A673 (cell line): ENCODE measurements at regions not wholly inside any gene's neighbourhood (a gene's known extent, or its start where the extent isn't known, plus 50 kb on each side); places are given as distances from the start of the nearest gene placed in this dataset.

ENCODE experiments used
- BruUV-seq: library from RNA; stranded (reverse); fragments of 400-500 nt; replicated peaks from 2 replicates; lab custom pipeline; 2021; lab: Mats Ljungman, UMichigan
- CTCF ChIA-PET: fragments of 300-600 bp; sonication (Branson Sonifier 250); formaldehyde crosslinking; loops from one replicate; lab custom pipeline; 2022; ENCODE audit warnings: antibody characterized with exemption; lab: Charles Lee
- POLR2A ChIA-PET: fragments of 300-600 bp; sonication (Branson Sonifier 250); formaldehyde crosslinking; loops from one replicate; lab custom pipeline; 2022; ENCODE audit warnings: antibody characterized with exemption; ENCODE audit not compliant: low non-redundant PET; lab: Charles Lee
- DNase-seq: peaks from one replicate; pipeline ENCODE4 v3.0.0-alpha.2; 2015; ENCODE audit warnings: low spot score
- H3K27ac ChIP-seq: fragments of 200-600 bp; sonication (generic); 2 replicates; pipeline ENCODE4 v1.5.1; 2016; ENCODE audit warnings: mixed run types, low read depth, mild to moderate bottlenecking, mixed read lengths, antibody characterized with exemption, low read length; ENCODE audit not compliant: poor library complexity, severe bottlenecking
- H3K27me3 ChIP-seq: fragments of 200-600 bp; sonication (generic); replicated peaks from 2 replicates; pipeline ENCODE4 v1.6.1; 2017; ENCODE audit warnings: mixed run types, low read depth, mild to moderate bottlenecking, mixed read lengths, antibody characterized with exemption, low read length; ENCODE audit not compliant: insufficient read depth, poor library complexity
- H3K36me3 ChIP-seq: fragments of 200-600 bp; sonication (generic); 2 replicates; pipeline ENCODE4 v1.6.1; 2016; ENCODE audit warnings: mixed run types, mild to moderate bottlenecking, mixed read lengths, antibody characterized with exemption, low read length; ENCODE audit not compliant: insufficient read depth, poor library complexity, severe bottlenecking
- H3K4me1 ChIP-seq: fragments of 200-600 bp; sonication (generic); 2 replicates; pipeline ENCODE4 v1.6.1; 2017; ENCODE audit warnings: mixed run types, mild to moderate bottlenecking, mixed read lengths, antibody characterized with exemption, low read length; ENCODE audit not compliant: insufficient read depth, poor library complexity, severe bottlenecking
- H3K4me3 ChIP-seq: fragments of 200-600 bp; sonication (generic); 2 replicates; pipeline ENCODE4 v1.5.1; 2016; ENCODE audit warnings: low read depth, mixed run types, mild to moderate bottlenecking, mixed read lengths, low read length; ENCODE audit not compliant: poor library complexity, severe bottlenecking
- H3K9me3 ChIP-seq: fragments of 200-600 bp; sonication (generic); 2 replicates; pipeline ENCODE4 v1.6.1; 2016; ENCODE audit warnings: mixed run types, low read depth, mild to moderate bottlenecking, mixed read lengths, antibody characterized with exemption, low read length; ENCODE audit not compliant: poor library complexity, severe bottlenecking
- CTCF ChIP-seq: fragments of 300-800, 200-600 bp; sonication (generic); conservative IDR thresholded peaks from 2 replicates; pipeline ENCODE4 v1.5.1; 2017; ENCODE audit warnings: low read depth, mild to moderate bottlenecking, antibody characterized with exemption, low read length, moderate library complexity, mixed read lengths
- EZH2 ChIP-seq: fragments of 200-600 bp; sonication (generic); IDR thresholded peaks from 2 replicates; pipeline ENCODE4 v1.6.1; 2017; ENCODE audit warnings: borderline replicate concordance, low read depth, mild to moderate bottlenecking, mixed read lengths, antibody characterized with exemption, low read length; ENCODE audit not compliant: poor library complexity, severe bottlenecking
- intact Hi-C: fragments of 100-400 bp; cut with micrococcal nuclease; formaldehyde crosslinking; loops from one replicate; pipeline ENCODE4 v1.10.0; 2022; ENCODE audit not compliant: unreplicated experiment

- Histone ChIP-seq H3K4me1 (no peaks in the 10 kb centered on the region), H3K27ac (no peak overlapping the region), H3K36me3 (no peaks in the 10 kb centered on the region), H3K4me3 (no peak overlapping the region), H3K9me3 (no peaks in the 10 kb centered on the region), H3K27me3 (no peaks in the 10 kb centered on the region)
- intact Hi-C loops: no loop called here
- ChIA-PET CTCF (no interaction called here), POLR2A (no interaction called here)
- TF ChIP-seq CTCF: no peak
- no peak for TF ChIP-seq EZH2
- no TSS peak for BruUV-seq
- no peak for DNase-seq
Observed at GRCh38 chr10:111459967-111460366, 383.1 kb downstream of the ADRA2A start.

- no peak for TF ChIP-seq CTCF
- no peak for TF ChIP-seq EZH2
- no peak overlapping the region for H3K4me3 ChIP-seq
- H3K9me3 ChIP-seq: no peaks in the 10 kb centered on the region
- intact Hi-C loops: no loop called here
- H3K4me1 ChIP-seq: no peaks in the 10 kb centered on the region
- peaks cover 2% of the 10 kb centered on the region for H3K27me3 ChIP-seq
- no peaks in the 10 kb centered on the region for H3K36me3 ChIP-seq
- CTCF ChIA-PET: no interaction called here
- no peak overlapping the region for H3K27ac ChIP-seq
- no TSS peak for BruUV-seq
- POLR2A ChIA-PET: no interaction called here
- DNase-seq: no peak
Observed at GRCh38 chr10:111472445-111472844, 395.6 kb downstream of the ADRA2A start.

- ChIA-PET POLR2A (interaction anchor here (0.6 kb wide), 1 partner anchor 45 kb away, joined by 3 read pairs; no protein-coding TSS in a partner anchor), CTCF (no interaction called here)
- BruUV-seq: no TSS peak
- intact Hi-C loops: no loop called here
- Histone ChIP-seq H3K4me3 (no peak overlapping the region), H3K27ac (no peak overlapping the region), H3K4me1 (no peaks in the 10 kb centered on the region), H3K36me3 (no peaks in the 10 kb centered on the region), H3K27me3 (peaks cover 2% of the 10 kb centered on the region), H3K9me3 (no peaks in the 10 kb centered on the region)
- TF ChIP-seq CTCF: no peak
- TF ChIP-seq EZH2: no peak
- DNase-seq: no peak
Observed at GRCh38 chr10:111473361-111473760, 396.5 kb downstream of the ADRA2A start.
